Activated CD4-positive, alpha-beta T cell treated with anti-CD3 and anti-CD28 coated beads, Interleukin-2, Interleukin-6, amounts not matched to agents 100 ng/mL and 50 ng/mL, durations not matched to agents 16 hours and 8 hours (primary cell): ENCODE measurements at regions not wholly inside any gene's neighbourhood (a gene's known extent, or its start where the extent isn't known, plus 50 kb on each side); places are given as distances from the start of the nearest gene placed in this dataset.
"Not testable (repeated sequence)": the region's sequence is repeated elsewhere in the genome, so short reads cannot be mapped to it uniquely, and the experiment has no call there.

Experiments used
- DNase-seq: peaks from one replicate; pipeline ENCODE4 v3.0.0-alpha.2; 2020

DNA sequence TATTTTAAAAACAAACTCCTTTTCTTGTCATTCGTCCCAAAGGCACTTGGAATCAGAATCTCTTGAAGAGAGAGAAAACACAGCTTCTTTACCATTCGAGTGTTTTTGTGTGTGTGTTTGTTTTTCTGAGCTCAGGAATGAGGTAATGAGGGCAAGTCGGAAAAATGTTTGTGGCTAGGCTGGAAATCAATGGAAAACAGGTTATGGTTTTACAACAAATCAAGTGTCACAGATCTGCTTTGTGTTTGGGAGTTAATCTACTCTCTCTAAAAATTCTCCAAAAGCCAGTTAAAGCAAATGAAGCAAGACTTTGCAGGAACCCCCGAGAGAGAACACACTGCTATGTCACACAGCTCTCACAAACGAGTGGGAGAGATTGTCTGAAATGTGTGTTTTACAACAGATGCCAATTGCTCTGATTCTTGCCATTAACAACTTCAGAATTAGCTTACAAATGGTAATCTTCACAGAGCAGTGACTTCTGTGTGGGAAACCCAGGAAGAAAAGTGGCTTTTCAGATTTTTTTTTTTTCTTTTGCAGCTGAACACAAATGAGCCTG, 264.1 kb downstream of the CBLL2 start:
- no peak for DNase-seq

DNA sequence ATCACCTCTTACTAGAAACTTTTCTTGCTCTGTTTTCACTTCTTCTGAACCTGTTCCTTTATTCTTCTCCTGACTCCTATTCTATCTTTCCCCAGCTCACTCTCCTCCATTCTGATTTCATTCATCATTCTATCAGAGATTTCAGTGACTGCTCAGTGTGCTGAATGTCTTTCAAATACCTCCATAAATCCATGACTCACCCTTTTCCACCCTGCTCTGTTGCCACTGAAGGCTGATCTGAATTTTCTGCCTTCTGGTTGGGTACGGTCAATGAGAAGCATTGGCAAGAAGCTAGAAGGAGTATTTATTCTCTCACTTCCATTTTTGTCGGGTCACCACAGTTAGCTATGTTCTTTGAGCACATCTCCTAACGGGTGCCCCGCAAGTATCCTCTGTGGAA, 265.9 kb downstream of the CBLL2 start:
- no peak for DNase-seq

GRCh38 chrX:22541926-22542325, 269.2 kb downstream of the CBLL2 start:
- no peak for DNase-seq

DNA sequence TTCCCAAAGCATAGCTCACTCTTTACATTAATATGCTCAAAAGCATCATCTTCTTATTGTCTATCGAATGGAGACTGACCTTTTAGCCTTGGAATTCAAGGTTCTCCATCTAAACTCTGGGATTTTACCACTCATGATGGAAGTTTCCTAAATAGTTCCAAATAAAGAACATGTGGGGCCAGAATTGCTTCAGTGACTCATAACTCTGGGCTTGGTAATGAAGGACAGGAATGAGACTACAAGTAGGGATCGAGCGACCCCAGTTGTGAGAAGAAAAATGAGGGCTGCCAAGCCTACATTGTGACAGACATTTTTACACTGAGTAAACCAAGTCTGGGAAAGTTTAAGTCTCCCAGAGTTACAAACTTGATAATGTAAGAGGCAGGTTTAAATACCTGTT, 269.9 kb downstream of the CBLL2 start:
- no peak for DNase-seq

- no peak for DNase-seq
Observed at GRCh38 chrX:22559506-22559905, 286.8 kb downstream of the CBLL2 start.

DNA sequence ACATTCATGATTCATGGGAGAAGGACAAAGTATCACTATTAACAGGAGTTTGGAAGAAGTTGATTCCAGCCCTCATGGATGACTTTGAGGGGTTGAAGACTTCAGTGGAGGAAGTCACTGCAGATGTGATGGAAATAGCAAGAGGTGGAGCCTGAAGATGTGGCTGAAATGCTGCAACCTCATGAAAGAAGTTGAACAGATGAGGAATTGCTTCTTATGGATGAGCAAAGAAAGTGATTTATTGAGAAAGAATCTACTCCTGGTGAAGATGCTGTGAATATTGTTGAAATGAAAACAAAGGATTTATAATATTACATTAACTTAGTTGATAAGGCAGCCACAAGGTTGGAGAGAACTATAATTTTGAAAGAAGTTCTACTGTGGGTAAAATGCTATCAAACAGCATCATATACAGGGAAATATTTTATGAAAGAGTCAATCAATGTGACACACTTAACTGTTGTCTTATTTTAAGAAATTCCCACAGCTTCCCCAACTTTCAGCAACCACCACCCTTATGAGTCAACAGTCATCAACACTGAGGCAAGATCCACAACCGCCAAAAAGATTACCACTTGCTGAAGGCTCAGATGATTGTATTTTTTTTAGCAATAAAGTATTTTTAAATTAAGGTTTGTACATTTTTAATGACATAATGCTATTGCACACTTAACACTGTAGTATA, 302.6 kb downstream of the CBLL2 start:
- DNase-seq: no peak

GRCh38 chrX:22577181-22577580, 304.5 kb downstream of the CBLL2 start:
- no peak for DNase-seq

- DNase-seq: no peak
Observed at GRCh38 chrX:22585831-22586230, 313.1 kb downstream of the CBLL2 start.

DNA sequence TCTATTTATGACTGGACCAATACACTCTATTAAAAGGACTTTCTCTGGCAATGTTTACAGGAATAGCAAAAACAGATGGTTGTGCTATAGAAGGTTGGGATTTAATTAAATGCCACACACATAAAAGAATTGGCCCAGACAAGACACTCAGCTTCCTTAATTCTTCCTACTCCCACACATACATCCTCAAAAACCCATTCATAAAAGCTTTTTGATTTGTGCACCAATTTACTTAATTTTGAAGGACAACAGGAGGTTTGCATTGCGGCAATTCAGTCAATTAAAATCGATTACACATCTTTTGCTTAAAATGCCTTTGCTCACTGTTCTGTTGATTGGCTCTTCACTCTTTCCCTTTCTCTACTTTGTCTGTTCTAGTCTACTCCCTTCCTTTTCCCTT, 317.1 kb downstream of the CBLL2 start:
- no peak for DNase-seq

- no peak for DNase-seq
Observed at GRCh38 chrX:22594766-22595165, 322.1 kb downstream of the CBLL2 start.

DNA sequence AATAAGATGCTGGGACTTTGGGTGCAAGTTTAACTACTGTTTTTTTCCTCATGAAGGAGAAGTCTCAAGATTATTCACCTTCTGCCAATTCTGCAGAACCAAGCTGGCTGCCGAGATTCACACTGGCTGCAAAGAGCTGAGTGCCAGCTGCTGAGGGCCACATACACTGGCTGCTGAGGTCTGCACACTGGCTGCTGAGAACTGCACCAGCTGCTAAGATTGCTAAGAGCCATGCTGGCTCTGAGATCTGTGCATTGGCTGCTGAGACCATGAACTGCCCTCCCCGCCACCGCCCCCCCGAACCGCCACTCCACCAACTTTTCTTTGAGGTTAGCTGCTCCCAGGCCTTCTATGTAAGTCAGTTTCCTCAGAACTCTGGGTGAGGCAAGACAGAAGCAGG, 330.3 kb downstream of the CBLL2 start:
- no peak for DNase-seq

DNA sequence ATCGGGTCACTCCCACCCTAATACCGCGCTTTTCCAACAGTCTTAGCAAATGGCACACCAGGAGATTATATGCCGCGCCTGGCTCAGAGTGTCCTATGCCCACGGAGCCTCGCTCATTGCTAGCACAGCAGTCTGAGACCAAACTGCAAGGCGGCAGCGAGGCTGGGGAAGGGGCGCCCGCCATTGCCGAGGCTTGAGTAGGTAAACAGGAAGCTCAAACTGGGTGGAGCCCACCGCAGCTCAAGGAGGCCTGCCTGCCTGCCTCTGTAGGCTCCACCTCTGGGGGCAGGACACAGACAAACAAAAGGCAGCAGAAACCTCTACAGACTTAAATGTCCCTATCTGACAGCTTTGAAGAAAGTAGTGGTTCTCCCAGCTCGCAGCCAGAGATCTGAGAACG, 336.7 kb downstream of the CBLL2 start:
- DNase-seq: not testable (repeated sequence)

DNA sequence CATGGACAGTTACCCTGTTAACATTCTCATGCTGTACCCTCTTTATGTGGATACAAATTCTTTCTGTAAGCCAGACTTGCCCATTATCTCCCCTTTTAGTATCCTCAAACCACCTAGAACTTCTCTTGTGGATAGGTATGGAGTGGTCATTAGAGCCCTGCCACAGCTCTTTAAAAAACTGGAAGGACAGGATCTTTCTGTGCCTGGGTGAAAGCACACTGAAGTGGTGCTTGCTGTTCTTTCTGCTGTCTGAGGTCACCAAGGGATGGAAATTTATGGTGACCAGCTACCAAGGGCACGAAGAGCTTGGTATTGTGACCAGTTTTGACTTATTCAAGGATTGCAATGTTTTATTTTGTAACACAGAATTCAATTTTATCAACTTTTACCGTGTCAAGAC, 344.2 kb downstream of the CBLL2 start:
- no peak for DNase-seq

- DNase-seq: no peak
Observed at GRCh38 chrX:22627576-22627975, 354.9 kb downstream of the CBLL2 start.

DNA sequence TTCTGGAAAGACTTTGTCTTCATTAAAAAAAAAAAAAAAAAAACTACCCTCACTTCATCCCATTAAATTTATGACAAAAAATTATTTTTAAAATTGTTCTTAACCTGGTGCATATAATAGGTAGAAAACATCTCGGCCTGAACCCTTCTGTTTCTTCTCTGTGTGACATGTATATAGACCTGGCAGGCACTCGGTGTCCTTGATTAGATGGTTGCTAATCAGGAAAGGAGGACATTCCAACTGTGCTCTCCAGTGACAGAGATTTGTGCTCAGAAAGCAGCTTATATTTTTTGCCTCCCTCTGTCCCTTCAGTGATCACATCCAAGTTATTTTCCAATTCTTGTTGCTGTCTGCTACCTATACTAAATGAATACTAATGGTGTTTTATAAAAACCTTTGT, 355.6 kb downstream of the CBLL2 start:
- DNase-seq: no peak

DNA sequence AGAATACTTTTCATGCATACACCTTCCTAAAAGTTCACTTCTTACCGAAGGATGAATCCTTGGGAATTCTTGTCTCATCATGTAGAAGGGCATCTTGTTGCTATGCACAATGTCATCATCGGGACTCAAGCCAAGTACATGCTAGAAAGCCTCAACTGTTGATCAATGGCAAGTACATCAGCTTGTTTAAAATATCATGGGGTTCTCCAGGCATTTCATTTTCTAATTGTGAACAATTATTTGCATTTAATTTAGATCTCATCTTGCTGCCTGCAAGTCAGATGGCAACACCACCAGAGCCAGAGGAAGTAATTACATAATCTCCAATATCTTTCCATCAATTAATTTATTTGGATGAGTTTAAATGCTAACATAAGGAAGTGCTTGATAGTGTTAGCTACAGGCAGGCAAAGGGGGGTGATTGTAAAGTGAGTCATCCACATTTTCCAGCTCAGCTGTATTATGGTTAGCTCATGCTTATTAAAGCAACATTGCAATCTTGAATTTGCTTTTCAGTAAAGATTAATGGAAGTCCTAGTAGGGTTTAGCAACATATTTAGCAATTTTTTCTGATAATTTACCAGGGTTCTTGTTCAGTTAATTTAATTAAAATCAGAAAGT, 356.5 kb downstream of the CBLL2 start:
- no peak for DNase-seq

DNA sequence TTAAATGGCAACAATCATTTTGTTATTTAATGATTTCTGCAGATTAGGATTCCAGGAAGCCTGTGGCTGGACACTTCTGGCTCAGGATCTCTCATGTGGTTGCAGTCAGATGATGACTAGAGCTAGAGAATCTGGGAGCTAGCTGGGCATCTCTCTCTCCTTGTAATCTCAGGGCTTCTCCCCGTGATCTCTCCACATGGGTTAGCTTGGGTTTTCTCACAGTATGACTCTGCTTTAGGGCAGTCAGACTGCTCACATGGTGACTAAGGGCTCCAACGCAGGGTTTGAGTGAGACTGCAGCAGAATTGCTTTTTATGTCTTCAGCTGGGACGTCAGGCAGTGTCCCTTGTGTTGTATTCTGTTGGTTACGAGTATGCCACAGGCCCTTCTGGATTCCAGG, 361.4 kb downstream of the CBLL2 start:
- no peak for DNase-seq

DNA sequence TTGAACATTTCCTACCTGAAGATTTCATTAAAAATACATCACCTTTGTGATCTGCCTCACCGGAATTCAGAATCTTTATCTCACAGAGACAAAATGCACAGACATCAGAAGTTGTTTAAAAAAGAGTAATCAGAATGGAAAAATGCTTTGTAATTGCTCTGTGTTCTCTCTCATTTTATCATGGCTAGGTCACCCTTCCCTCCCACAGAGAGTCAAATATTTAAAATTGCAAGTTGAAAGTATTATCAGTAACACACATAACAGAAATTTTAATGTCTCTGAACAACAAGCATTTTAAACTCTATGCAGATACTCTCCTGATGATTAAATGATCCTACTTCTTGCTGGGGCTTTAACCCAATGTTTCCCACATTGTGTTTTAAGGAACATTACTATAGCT, 362.0 kb downstream of the CBLL2 start:
- no peak for DNase-seq

- no peak for DNase-seq
Observed at GRCh38 chrX:22648281-22648680, 351.5 kb upstream of the DDX53 start.

GRCh38 chrX:22650691-22651090, 349.1 kb upstream of the DDX53 start:
- no peak for DNase-seq

GRCh38 chrX:22652596-22652995, 347.2 kb upstream of the DDX53 start:
- no peak for DNase-seq

- no peak for DNase-seq
Observed at GRCh38 chrX:22660756-22661155, 339.0 kb upstream of the DDX53 start.

DNA sequence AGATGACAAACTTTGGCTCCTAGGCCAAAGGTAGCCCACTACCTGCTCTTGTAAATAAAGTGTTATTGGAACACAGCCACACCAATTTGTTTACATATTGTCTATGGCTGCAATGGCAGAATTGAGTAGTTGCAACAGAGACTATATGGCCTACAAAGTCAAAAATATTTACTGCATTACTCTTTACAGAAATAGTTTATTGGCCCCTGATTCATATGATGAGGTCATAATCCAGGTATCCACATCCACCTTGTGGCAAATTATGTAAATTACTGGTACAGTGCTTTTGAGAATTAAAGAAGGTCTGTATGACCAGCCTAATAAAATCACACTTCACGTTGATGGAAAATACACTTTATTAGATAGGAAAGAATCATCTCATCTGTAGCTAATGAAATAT, 337.0 kb upstream of the DDX53 start:
- DNase-seq: no peak

DNA sequence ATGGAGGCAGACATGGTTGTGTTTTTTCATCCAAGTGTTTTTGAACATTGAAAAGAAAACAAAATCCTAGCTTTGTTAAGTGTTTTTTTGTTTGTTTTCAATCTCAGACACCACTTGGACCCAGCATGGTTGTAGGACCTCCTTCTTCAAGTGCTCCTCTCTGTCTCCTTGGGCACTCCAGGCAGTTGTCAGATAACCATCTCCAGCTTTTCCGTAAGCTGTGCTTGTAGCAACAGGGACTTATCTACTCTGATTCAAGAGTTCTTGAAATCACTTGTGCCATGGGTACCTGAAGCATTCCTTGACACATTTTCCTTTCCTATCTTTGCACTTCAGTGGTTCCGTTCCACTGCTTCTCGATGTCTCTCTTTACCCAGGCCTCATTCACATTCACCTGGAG, 334.9 kb upstream of the DDX53 start:
- no peak for DNase-seq

DNA sequence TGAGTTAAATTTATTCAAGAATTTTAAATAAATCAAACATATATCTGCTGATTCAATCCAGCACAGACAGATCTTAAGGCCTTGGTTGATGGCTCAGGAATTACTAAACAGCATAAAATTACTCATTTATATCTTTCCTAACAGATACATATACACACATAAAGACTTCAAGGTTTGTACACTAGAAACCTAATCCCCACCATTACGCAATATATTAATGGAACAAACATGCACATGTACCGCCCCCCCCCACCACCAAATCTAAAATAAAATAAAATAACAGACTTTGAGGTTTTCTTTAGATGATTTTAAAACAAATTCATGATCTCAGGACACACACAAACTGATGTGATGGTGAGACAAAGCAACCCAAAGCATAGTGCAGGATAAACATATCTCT, 333.9 kb upstream of the DDX53 start:
- no peak for DNase-seq
